ENCODE measurements at regions not wholly inside any gene's neighbourhood (a gene's known extent, or its start where the extent isn't known, plus 50 kb on each side); places are given as distances from the start of the nearest gene placed in this dataset.

DNA sequence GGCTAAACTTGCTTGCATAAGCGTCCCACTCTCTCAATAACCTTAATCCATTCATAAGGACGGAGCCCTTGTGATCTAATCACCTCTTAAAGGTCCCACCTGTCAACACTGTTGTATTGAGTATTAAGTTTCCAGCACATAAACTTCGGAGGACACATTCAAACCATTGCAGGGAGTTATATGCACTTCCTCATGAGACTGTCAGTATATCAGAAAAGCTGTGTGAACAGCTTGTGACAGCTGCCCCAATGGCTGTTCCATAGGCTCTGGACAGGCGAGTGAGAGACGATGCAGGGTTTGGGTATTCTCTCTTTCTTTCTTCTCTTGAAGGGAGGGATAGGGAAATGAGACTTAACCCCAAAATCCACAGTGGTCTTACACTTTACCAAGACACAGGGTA lies 64.2 kb upstream of the RPL34 start:
- no peak for TF ChIP-seq POLR2A (IDR thresholded peaks at IDR 0.05; ENCODE audit: low read length)
- TF ChIP-seq GATA1 (IDR thresholded peaks at IDR 0.05; ENCODE audit: low read depth, low read length), result no peak
